Ascending aorta (tissue), 2 donors: ENCODE measurements at regions not wholly inside any gene's neighbourhood (a gene's known extent, or its start where the extent isn't known, plus 50 kb on each side); places are given as distances from the start of the nearest gene placed in this dataset.

Experiments
- DNase-seq, 2 donors: peaks; one replicate each; pipeline ENCODE4 v3.0.0-alpha.2; 2019; ENCODE audit warnings: low spot score in 2 of 2
- H3K27ac ChIP-seq, 2 donors: fragments of 200-600 bp; sonication (generic); one replicate each; pipeline ENCODE4 v1.5.1; 2016 to 2017; ENCODE audit warnings: mild to moderate bottlenecking in 1 of 2
- H3K27me3 ChIP-seq: fragments of 200-600 bp; sonication (generic); one replicate; pipeline ENCODE4 v1.5.1; 2017
- H3K36me3 ChIP-seq, 2 donors: fragments of 200-600 bp; sonication (generic); one replicate each; pipeline ENCODE4 v1.5.1; 2016
- H3K4me1 ChIP-seq, 2 donors: fragments of 200-600 bp; sonication (generic); one replicate each; pipeline ENCODE4 v1.5.1; 2016 to 2017; ENCODE audit warnings: mild to moderate bottlenecking in 1 of 2
- H3K4me3 ChIP-seq, 2 donors: fragments of 200-600 bp; sonication (generic); one replicate each; pipeline ENCODE4 v1.5.1; 2016 to 2017; ENCODE audit warnings: mild to moderate bottlenecking in 1 of 2
- H3K9me3 ChIP-seq, 2 donors: fragments of 200-600 bp; sonication (generic); one replicate each; pipeline ENCODE4 v1.5.1; 2016
- intact Hi-C: fragments of 100-400 bp; cut with DNase I; formaldehyde crosslinking; loops from one replicate; pipeline ENCODE4 v1.15.1; 2023
- TF ChIP-seq, protein P1 (sequence below), 3 experiments: fragments of 200-600 bp in 2 of 3; fragments of 450-650 bp in 1 of 3; sonication (generic) in 2 of 3; IDR thresholded peaks; one replicate each; pipeline ENCODE4 v1.5.1; 2016 to 2019; ENCODE audit warnings: antibody characterized with exemption in 3 of 3, mild to moderate bottlenecking in 1 of 3, moderate library complexity in 1 of 3

DNA sequence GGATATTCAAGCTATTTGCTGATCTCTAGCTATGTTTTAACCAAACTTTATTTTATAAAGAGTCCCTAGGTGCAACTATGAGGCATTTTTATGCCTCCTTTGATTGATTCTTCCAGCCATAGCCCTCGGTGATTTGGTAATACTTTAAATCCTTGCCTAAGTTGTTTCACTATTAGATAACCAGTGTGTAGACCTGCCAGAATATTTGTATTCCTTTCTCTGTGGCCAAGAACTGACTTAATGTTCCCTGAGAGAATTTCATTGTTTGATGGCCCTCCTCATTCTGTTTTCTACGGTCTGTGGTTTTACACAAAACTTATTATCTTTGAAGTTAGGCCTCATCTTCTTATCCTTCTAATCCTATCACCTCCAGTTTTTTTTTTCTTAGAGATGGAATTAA lies 109.7 kb upstream of the MDGA2 start:
- H3K4me1 ChIP-seq = no peaks in the 10 kb centered on the region
- no peaks in the 10 kb centered on the region for H3K9me3 ChIP-seq
- H3K36me3 ChIP-seq = no peaks in the 10 kb centered on the region
- TF ChIP-seq, protein P1, sequence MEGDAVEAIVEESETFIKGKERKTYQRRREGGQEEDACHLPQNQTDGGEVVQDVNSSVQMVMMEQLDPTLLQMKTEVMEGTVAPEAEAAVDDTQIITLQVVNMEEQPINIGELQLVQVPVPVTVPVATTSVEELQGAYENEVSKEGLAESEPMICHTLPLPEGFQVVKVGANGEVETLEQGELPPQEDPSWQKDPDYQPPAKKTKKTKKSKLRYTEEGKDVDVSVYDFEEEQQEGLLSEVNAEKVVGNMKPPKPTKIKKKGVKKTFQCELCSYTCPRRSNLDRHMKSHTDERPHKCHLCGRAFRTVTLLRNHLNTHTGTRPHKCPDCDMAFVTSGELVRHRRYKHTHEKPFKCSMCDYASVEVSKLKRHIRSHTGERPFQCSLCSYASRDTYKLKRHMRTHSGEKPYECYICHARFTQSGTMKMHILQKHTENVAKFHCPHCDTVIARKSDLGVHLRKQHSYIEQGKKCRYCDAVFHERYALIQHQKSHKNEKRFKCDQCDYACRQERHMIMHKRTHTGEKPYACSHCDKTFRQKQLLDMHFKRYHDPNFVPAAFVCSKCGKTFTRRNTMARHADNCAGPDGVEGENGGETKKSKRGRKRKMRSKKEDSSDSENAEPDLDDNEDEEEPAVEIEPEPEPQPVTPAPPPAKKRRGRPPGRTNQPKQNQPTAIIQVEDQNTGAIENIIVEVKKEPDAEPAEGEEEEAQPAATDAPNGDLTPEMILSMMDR (IDR thresholded peaks at IDR 0.05) = no peak
- DNase-seq = no peak
- H3K4me3 ChIP-seq = no peak overlapping the region
- intact Hi-C loops = no loop called here
- no peaks in the 10 kb centered on the region for H3K27me3 ChIP-seq
- no peak overlapping the region for H3K27ac ChIP-seq

DNA sequence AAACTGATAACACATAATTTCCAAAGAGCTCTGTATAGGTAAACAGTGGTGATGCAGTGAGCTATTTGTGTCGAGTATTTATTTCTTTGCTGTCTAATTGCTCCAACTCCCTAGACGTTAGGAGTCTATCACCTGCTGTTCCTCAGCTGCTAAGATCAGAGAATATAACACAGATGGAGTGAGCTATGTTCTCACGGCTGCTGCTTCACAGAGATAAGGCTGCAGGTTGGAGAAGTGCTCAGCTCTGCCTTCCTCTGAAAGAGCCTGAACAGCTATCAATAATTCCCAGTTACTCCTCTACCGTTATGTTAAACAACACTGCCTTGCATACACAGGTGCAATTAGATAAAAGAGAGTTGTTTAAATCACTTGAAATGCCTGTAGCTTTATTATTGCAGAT lies 103.2 kb upstream of the MDGA2 start:
- intact Hi-C loops = no loop called here
- Histone ChIP-seq H3K4me1 (no peaks in the 10 kb centered on the region), H3K27ac (no peak overlapping the region), H3K27me3 (no peaks in the 10 kb centered on the region), H3K36me3 (no peaks in the 10 kb centered on the region), H3K9me3 (no peaks in the 10 kb centered on the region), H3K4me3 (no peak overlapping the region)
- TF ChIP-seq, protein P1 (IDR thresholded peaks at IDR 0.05) = no peak
- no peak for DNase-seq

DNA sequence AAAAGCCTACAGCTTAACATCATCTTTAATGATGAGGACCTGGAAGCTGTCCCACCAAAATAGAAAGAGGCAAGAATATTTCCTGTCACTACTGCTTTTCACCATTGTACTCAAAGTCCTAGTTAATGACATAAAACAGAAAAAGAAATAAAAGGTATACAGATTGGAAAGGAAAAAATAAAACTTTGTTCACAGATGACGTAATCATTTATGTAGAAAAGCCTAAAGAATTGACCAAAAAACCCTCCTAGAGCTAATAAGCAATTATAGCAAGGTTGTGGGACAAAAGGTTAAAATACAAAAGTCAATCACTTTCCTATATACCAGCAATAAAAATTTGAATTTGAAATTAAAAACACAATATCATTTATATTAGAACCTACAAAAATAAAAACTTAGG lies 97.2 kb upstream of the MDGA2 start:
- intact Hi-C loops = no loop called here
- no peaks in the 10 kb centered on the region for H3K27me3 ChIP-seq
- no peak overlapping the region for H3K27ac ChIP-seq
- no peak overlapping the region for H3K4me3 ChIP-seq
- no peaks in the 10 kb centered on the region for H3K36me3 ChIP-seq
- TF ChIP-seq, protein P1 (IDR thresholded peaks at IDR 0.05) = no peak
- no peaks in the 10 kb centered on the region for H3K4me1 ChIP-seq
- DNase-seq = no peak
- no peaks in the 10 kb centered on the region for H3K9me3 ChIP-seq

DNA sequence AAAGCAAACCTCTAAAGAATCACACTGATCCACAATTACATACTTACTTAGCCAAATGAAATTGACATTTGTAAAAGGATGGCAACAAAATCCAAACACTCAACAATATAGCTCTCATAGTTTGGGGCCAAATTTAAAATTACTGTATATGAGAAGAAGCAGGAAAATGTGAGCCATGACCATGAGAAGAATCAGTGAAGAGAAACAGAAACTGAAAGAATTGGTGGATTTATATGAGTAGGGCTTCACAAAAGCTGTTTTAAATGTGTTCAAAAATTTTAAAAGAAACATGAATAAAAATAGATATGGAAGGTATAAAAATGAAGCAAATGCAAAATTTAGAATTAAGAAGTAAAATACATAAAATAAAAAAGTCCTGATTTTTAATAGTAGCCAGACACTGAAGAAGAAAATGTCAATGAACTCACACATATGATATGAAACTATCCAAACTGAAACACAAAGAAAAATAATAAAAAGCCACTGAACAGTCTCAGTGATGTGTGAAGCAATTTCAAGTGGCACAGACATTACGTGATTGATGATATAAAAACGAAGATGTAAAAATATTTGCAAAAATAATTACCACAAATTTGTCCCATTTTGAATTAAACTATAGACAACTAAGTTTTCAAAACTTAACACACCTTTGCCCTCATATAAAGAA lies 87.9 kb upstream of the MDGA2 start:
- Histone ChIP-seq H3K4me3 (no peak overlapping the region), H3K27ac (no peak overlapping the region), H3K27me3 (no peaks in the 10 kb centered on the region), H3K9me3 (no peaks in the 10 kb centered on the region), H3K36me3 (no peaks in the 10 kb centered on the region), H3K4me1 (no peaks in the 10 kb centered on the region)
- DNase-seq = no peak
- TF ChIP-seq, protein P1 (IDR thresholded peaks at IDR 0.05) = no peak
- intact Hi-C loops = no loop called here

DNA sequence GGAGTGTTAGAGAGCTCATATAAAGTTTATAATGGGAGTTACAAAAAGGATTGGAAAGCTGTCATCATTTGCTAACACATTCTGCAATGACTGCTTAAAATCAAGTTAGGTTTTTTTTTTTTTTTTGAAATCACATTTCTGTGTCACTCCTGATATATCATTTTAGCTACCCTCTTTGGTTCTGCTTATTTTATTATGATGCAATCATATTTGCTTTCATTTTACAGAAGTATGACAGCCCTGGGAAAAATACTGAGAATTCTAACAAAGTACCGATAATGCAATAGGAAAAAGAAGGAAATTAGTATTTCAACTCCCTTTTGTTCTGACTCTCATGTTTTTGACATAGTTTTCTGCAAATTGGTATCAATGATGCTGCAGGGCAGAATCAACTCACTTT lies 71.6 kb upstream of the MDGA2 start:
- Histone ChIP-seq H3K27ac (no peak overlapping the region), H3K4me3 (no peak overlapping the region), H3K9me3 (no peaks in the 10 kb centered on the region), H3K4me1 (no peaks in the 10 kb centered on the region), H3K36me3 (no peaks in the 10 kb centered on the region), H3K27me3 (no peaks in the 10 kb centered on the region)
- intact Hi-C loops = no loop called here
- DNase-seq = no peak
- TF ChIP-seq, protein P1 (IDR thresholded peaks at IDR 0.05) = no peak

DNA sequence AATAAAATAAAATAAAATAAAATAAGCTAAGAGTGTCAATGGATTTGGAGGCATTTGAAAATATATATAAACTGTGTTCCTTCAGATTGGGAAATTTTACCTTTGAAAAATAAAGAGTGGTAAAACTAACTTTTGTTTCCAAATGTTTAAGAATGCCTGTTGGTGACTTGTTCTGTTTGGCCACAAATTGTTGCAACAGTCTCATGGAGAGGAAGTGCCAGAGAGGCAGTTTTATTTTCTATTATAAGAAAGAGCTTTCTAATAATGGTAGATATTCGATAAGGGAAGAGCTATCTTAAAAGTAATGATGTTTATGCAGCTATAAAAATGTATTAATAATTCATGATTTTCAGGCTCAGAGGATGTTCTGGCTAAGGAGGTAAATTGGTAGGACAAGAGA lies 68.8 kb upstream of the MDGA2 start:
- H3K9me3 ChIP-seq = no peaks in the 10 kb centered on the region
- H3K36me3 ChIP-seq = no peaks in the 10 kb centered on the region
- intact Hi-C loops = no loop called here
- H3K27me3 ChIP-seq = no peaks in the 10 kb centered on the region
- no peaks in the 10 kb centered on the region for H3K4me1 ChIP-seq
- H3K27ac ChIP-seq = no peak overlapping the region
- TF ChIP-seq, protein P1 (IDR thresholded peaks at IDR 0.05) = no peak
- H3K4me3 ChIP-seq = no peak overlapping the region
- no peak for DNase-seq
